Skin epidermis (tissue), 12 donors: ENCODE measurements at regions not wholly inside any gene's neighbourhood (a gene's known extent, or its start where the extent isn't known, plus 50 kb on each side); places are given as distances from the start of the nearest gene placed in this dataset.
"Not testable (repeated sequence)": the region's sequence is repeated elsewhere in the genome, so short reads cannot be mapped to it uniquely, and the experiment has no call there.

Source experiments
- H3K27ac ChIP-seq, 21 experiments: fragments of 200-600 bp; sonication (generic) in 11 of 21; one replicate each; pipeline ENCODE4 v1.5.0; 2020; ENCODE audit warnings: mild to moderate bottlenecking in 3 of 21, inconsistent platforms in 2 of 21, moderate library complexity in 2 of 21
- H3K4me3 ChIP-seq, 7 experiments: fragments of 200-600 bp; sonication (generic) in 2 of 7; one replicate each; pipeline ENCODE4 v1.5.0; 2020; ENCODE audit warnings: inconsistent platforms in 2 of 7, mild to moderate bottlenecking in 2 of 7, moderate library complexity in 1 of 7

- no peak overlapping the region for H3K27ac ChIP-seq
- H3K4me3 ChIP-seq: no peak overlapping the region
Measured at GRCh38 chr4:154039435-154040343, 250.8 kb upstream of the SFRP2 start.

DNA sequence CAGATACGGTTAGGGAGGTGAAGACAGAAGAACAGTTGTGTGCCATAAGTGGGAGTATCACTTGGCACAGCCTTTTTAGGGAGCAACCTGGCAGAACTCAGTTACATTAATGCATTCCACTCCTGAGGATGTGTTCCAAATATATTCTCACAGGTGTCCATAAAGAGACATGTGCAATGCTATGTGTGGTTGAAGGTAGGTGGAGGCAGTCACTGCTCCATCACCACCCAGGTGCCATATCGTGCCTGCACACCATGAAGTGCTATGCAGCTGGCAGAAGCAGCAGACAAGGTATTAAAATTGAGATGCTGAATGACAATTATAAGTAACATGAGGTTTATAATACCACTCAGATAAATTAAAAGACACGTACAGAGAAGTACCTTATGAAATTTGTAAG is 248.0 kb upstream of the SFRP2 start:
- Histone ChIP-seq H3K27ac (no peak overlapping the region), H3K4me3 (no peak overlapping the region)

- Histone ChIP-seq H3K27ac (no peak overlapping the region), H3K4me3 (no peak overlapping the region)
Measured at GRCh38 chr4:154035341-154035740, 246.5 kb upstream of the SFRP2 start.

GRCh38 chr4:154033921-154034320 is 245.0 kb upstream of the SFRP2 start:
- Histone ChIP-seq H3K27ac (no peak overlapping the region), H3K4me3 (no peak overlapping the region)

- no peak overlapping the region for H3K27ac ChIP-seq
- no peak overlapping the region for H3K4me3 ChIP-seq
Measured at GRCh38 chr4:154032914-154033313, 244.0 kb upstream of the SFRP2 start.

GRCh38 chr4:154030746-154031145 is 241.9 kb upstream of the SFRP2 start:
- Histone ChIP-seq H3K4me3 (no peak overlapping the region), H3K27ac (no peak overlapping the region)

DNA sequence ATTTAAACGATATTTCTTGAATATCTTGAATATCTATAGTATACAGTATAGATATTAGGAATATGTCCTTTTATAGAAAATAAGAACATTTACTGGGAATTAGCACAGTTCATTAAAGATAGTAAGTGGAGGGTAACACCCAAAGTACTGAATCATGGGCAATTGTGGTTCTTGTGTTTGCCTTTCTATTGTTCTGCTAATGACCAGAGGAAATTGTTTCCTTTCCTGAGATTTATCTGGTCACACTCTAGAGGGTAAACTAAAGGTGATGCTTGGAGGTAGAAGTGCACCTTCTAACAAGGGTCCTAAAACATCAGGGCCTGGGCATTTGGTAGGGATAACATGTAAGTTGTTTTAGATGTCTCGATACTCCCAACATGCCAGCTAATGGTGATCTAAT is 241.3 kb upstream of the SFRP2 start:
- Histone ChIP-seq H3K4me3 (no peak overlapping the region), H3K27ac (peak overlapping the region in 1 of 21 experiments; percentile 9)

DNA sequence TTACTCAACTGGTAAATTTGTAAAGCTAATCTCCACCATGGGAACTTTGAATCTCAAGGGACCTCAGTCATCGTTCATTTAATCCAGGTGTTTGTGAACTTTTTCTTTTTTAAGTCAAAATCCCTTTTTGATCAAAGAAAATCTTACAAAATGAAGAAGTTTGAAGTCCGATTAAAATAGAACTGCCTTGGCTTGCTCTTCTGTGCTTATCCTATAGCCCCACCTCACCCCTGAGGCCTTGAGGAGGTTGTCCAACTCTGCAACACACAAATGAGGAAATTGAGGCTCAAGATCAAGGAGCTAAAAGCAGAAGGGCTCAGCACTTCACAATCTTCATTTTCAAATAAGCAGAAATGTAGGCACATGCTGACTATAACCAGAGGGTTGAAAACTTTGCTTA is 240.3 kb upstream of the SFRP2 start:
- Histone ChIP-seq H3K27ac (peak overlapping the region in 1 of 21 experiments; percentile 41), H3K4me3 (no peak overlapping the region)

DNA sequence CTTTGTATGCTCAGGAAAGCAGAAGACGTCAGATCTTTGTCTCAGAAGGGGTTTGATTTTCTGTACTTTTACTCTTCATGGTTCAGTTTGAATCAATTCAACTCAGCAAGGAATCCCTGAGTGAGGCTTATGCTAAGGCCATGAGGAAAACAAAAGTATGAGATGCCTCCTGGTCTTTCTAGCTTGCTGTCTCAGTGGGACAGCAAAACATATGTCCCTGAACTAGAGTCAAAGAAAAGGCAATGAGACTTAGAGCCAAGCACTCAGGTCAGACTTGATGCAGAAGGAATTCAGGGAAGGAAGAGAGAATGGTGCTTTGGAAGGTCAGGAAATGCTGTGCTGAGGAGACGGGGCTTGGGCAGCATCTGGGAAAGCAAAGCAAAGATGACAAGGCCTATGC is 236.2 kb upstream of the SFRP2 start:
- Histone ChIP-seq H3K4me3 (no peak overlapping the region), H3K27ac (no peak overlapping the region)

DNA sequence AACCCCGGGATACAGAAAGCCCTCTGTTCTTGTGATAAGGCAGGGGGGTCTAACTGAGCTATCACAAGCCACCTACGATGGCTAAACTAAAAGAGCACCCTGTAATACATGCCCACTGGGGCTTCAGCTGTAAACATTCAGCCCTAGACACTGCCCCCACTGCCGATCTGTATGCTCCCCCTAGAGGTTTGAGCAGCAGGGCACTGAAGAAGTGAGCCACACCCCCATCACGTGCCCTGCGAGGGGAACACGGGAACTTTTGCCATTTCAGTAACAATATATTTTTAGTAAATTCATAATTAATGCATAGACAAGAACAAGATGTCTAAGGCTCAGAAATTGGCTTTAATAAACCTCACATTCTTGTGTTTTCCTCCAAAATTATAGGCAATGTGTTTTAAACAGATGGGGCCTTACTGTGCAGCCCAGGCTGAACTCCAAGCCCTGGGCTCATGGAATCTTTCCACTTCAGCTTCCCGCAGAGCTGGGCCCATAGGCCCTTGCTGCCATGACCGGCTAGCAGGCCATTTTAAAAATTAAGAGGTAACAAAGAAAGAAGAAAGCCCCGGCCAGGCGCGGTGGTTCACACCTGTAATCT is 235.3 kb upstream of the SFRP2 start:
- H3K4me3 ChIP-seq: no peak overlapping the region
- H3K27ac ChIP-seq: no peak overlapping the region

DNA sequence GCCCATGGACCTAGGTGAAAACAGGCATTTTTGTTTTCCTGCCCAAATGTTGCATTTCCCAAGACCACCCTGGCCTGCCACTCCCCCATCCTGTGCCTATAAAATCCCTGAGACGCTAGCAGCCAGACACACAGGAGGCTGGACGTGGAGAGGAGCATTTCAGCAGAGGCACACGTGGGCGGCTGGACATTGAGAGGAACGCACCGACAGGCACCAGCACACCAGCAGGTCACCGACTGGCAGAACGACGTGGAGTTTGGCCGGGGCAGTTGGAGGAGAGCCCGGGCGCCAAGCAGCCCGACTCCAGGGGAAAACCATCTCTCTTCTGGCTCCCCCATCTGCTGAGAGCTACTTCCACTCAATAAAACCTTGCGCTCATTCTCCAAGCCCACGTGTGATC is 234.8 kb upstream of the SFRP2 start:
- not testable (repeated sequence) for H3K27ac ChIP-seq, H3K4me3 ChIP-seq

- Histone ChIP-seq H3K4me3 (no peak overlapping the region), H3K27ac (no peak overlapping the region)
Measured at GRCh38 chr4:154019811-154020210, 230.9 kb upstream of the SFRP2 start.

GRCh38 chr4:154018659-154019058 is 229.8 kb upstream of the SFRP2 start:
- no peak overlapping the region for H3K27ac ChIP-seq
- H3K4me3 ChIP-seq: no peak overlapping the region

DNA sequence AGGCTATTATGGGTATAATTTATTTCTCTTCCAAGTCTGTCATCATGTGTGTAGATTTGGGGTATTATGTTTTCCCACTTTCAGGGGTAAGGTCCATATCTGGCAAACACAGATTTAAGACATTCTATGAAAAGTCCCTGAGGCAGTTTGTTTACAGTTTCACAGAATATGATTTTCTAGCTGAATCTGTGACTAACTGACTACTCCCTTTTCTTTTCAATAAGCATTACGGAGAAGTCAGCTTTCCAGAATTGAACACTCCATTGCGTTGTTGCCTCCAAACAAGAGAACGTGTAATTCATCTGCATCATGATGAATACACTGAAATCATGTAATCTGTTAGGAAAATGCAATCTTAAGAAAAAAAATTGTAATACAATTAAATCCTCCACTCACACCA is 226.7 kb upstream of the SFRP2 start:
- Histone ChIP-seq H3K27ac (peak overlapping the region in 4 of 21 experiments; percentile 29 to 60 (median 41)), H3K4me3 (no peak overlapping the region)

- Histone ChIP-seq H3K27ac (peak overlapping the region in 2 of 21 experiments; percentile 29 to 60), H3K4me3 (no peak overlapping the region)
Measured at GRCh38 chr4:154014407-154015321, 225.8 kb upstream of the SFRP2 start.

DNA sequence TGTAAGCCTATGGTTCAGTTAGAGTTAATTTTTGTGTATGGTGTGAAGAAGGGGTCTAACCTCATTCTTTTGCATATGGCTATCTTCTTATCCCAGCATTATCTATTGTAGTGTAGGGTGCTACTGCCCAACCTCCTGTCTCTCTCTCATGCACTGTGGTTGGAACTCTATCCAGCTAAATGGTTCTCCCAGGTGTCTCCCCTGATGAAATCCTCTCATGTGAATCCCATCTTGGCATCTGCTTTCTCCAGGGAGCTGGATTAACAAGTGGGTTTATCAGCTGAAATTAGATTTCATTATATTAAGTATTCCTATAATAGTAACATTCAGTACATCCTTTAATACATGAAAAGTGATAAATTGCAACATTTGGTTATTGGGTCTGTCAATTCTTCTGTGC is 224.7 kb upstream of the SFRP2 start:
- H3K27ac ChIP-seq: no peak overlapping the region
- H3K4me3 ChIP-seq: no peak overlapping the region

DNA sequence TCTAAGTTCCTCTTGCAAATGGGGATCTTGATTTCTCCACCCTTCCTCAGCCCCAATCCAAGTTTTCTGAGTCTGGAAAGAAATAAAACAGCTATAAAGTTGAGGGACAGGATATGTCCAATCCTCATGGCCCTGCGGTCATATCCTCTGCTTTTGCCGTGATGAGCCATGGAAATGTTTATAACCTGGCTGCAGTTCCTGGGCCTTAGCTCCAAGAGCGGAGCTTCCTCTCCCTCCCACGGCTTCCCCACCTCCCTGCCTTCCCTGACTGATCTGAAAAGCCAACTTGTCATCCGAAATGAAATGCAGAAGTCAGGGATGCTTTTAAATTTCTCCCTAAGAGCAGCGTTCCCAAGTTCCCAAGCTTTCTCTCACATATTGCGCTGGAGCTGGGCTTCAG is 221.5 kb upstream of the SFRP2 start:
- Histone ChIP-seq H3K27ac (peak overlapping the region in 9 of 21 experiments; percentile 5 to 69 (median 39)), H3K4me3 (no peak overlapping the region)

GRCh38 chr4:154009788-154010187 is 220.9 kb upstream of the SFRP2 start:
- H3K4me3 ChIP-seq: no peak overlapping the region
- H3K27ac ChIP-seq: peak overlapping the region in 9 of 21 experiments; percentile 5 to 69 (median 39)

- Histone ChIP-seq H3K27ac (peak overlapping the region in 3 of 21 experiments; percentile 52 to 69 (median 57)), H3K4me3 (no peak overlapping the region)
Measured at GRCh38 chr4:154009191-154009590, 220.3 kb upstream of the SFRP2 start.

DNA sequence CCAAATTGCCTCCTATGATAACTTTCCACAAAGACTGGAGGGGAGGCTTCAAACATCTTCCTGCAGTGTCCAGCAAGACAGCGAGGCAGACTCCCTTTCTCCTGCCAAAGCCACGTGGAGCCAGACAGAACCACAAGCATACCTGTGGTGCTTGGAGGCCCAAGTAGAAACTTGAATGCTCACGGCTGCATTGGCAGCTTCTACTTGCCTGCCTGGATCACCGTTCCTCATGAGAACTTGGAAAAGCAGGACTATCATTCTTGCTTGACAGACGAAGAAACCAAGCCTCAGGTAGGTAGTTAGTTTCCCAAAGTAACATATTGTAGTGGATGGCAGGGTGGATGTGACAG is 216.3 kb upstream of the SFRP2 start:
- no peak overlapping the region for H3K4me3 ChIP-seq
- peak overlapping the region in 8 of 21 experiments; percentile 17 to 79 (median 54) for H3K27ac ChIP-seq
